DND-41 (cell line): ENCODE measurements at regions not wholly inside any gene's neighbourhood (a gene's known extent, or its start where the extent isn't known, plus 50 kb on each side); places are given as distances from the start of the nearest gene placed in this dataset.

Experiments
- ATAC-seq: fragments of 200-7000 bp; cut with Tn5 transposase; 3 replicates; pipeline ENCODE4 v1.9.1; 2021; ENCODE audit warnings: low read depth; ENCODE audit not compliant: insufficient read depth
- DNase-seq: peaks from one replicate; pipeline ENCODE4 v3.0.0-alpha.2; 2020
- H2AFZ ChIP-seq: 2 replicates; pipeline ENCODE4 v1.6.0; 2012; ENCODE audit warnings: low read depth, low read length
- H3K27ac ChIP-seq: 2 replicates; pipeline ENCODE4 v1.5.1; 2012; ENCODE audit warnings: low read length, inconsistent platforms
- H3K27me3 ChIP-seq: fragments of 200-600 bp; sonication (generic); 2 replicates; pipeline ENCODE4 v1.6.0; 2012; ENCODE audit warnings: low read length, mild to moderate bottlenecking, inconsistent platforms; ENCODE audit not compliant: insufficient read depth, poor library complexity
- H3K36me3 ChIP-seq: 2 replicates; pipeline ENCODE4 v1.5.1; 2012; ENCODE audit warnings: low read length, inconsistent platforms; ENCODE audit not compliant: insufficient read depth
- H3K4me1 ChIP-seq: 2 replicates; pipeline ENCODE4 v1.5.1; 2012; ENCODE audit warnings: mild to moderate bottlenecking, low read length; ENCODE audit not compliant: insufficient read depth
- H3K4me2 ChIP-seq: 2 replicates; pipeline ENCODE4 v1.6.0; 2012; ENCODE audit warnings: mild to moderate bottlenecking, moderate library complexity, low read length, inconsistent platforms; ENCODE audit not compliant: insufficient read depth
- H3K4me3 ChIP-seq, 2 experiments: fragments of 200-600 bp in 1 of 2; shearing (Covaris generic) in 1 of 2; 2 replicates each; pipeline ENCODE4 v1.5.1; 2012 to 2016; ENCODE audit warnings: inconsistent platforms in 2 of 2, low read length in 2 of 2, mild to moderate bottlenecking in 2 of 2, low read depth in 1 of 2, moderate library complexity in 1 of 2
- H3K79me2 ChIP-seq: 2 replicates; pipeline ENCODE4 v1.6.0; 2012; ENCODE audit warnings: low read length, inconsistent platforms; ENCODE audit not compliant: insufficient read depth
- H3K9ac ChIP-seq: 2 replicates; pipeline ENCODE4 v1.6.0; 2012; ENCODE audit warnings: low read depth, mild to moderate bottlenecking, inconsistent platforms, low read length, moderate library complexity
- H3K9me3 ChIP-seq: 2 replicates; pipeline ENCODE4 v1.5.1; 2012; ENCODE audit warnings: low read length, moderate library complexity, mild to moderate bottlenecking, inconsistent platforms; ENCODE audit not compliant: insufficient read depth, severe bottlenecking
- H4K20me1 ChIP-seq: 2 replicates; pipeline ENCODE4 v1.6.0; 2012; ENCODE audit warnings: low read length; ENCODE audit not compliant: insufficient read depth
- CTCF ChIP-seq: IDR thresholded peaks from 2 replicates; pipeline ENCODE4 v1.5.1; 2012; ENCODE audit warnings: borderline replicate concordance, low read length, moderate library complexity, mild to moderate bottlenecking; ENCODE audit not compliant: poor library complexity, severe bottlenecking; ENCODE audit errors: extremely low read depth
- EZH2 ChIP-seq: IDR thresholded peaks from 3 replicates; pipeline ENCODE4 v1.6.1; 2012; ENCODE audit warnings: borderline replicate concordance, low read depth, mild to moderate bottlenecking, moderate library complexity, low read length, inconsistent platforms; ENCODE audit not compliant: severe bottlenecking

GRCh38 chr9:113794721-113795120, 81.4 kb upstream of the ZNF618 start:
- H3K36me3 ChIP-seq: no peaks in the 10 kb centered on the region
- no peaks in the 10 kb centered on the region for H4K20me1 ChIP-seq
- TF ChIP-seq EZH2: no peak
- no peak for TF ChIP-seq CTCF
- ATAC-seq (no peak), DNase-seq (no peak)
- no peaks in the 10 kb centered on the region for H3K27me3 ChIP-seq
- H3K4me3 ChIP-seq: no peak overlapping the region
- no peaks in the 10 kb centered on the region for H3K4me1 ChIP-seq
- H3K27ac ChIP-seq: no peak overlapping the region
- no peak overlapping the region for H3K4me2 ChIP-seq
- H3K9me3 ChIP-seq: no peaks in the 10 kb centered on the region
- no peak overlapping the region for H2AFZ ChIP-seq
- no peaks in the 10 kb centered on the region for H3K79me2 ChIP-seq
- H3K9ac ChIP-seq: no peak overlapping the region

- H3K27me3 ChIP-seq: no peaks in the 10 kb centered on the region
- H3K9me3 ChIP-seq: no peaks in the 10 kb centered on the region
- H4K20me1 ChIP-seq: no peaks in the 10 kb centered on the region
- no peak overlapping the region for H3K4me3 ChIP-seq
- H2AFZ ChIP-seq: no peak overlapping the region
- no peaks in the 10 kb centered on the region for H3K4me1 ChIP-seq
- no peaks in the 10 kb centered on the region for H3K36me3 ChIP-seq
- ATAC-seq (no peak), DNase-seq (no peak)
- no peaks in the 10 kb centered on the region for H3K79me2 ChIP-seq
- no peak for TF ChIP-seq EZH2
- no peak for TF ChIP-seq CTCF
- no peak overlapping the region for H3K27ac ChIP-seq
- H3K9ac ChIP-seq: no peak overlapping the region
- no peak overlapping the region for H3K4me2 ChIP-seq
These were observed 80.2 kb upstream of the ZNF618 start for GRCh38 chr9:113795811-113796392.

GRCh38 chr9:113796646-113797426, 79.3 kb upstream of the ZNF618 start:
- H3K9me3 ChIP-seq: no peaks in the 10 kb centered on the region
- H3K27me3 ChIP-seq: no peaks in the 10 kb centered on the region
- H3K9ac ChIP-seq: no peak overlapping the region
- no peak for TF ChIP-seq CTCF
- TF ChIP-seq EZH2: no peak
- DNase-seq: no peak
- H3K36me3 ChIP-seq: no peaks in the 10 kb centered on the region
- ATAC-seq: no peak
- no peaks in the 10 kb centered on the region for H3K79me2 ChIP-seq
- no peaks in the 10 kb centered on the region for H3K4me1 ChIP-seq
- H3K27ac ChIP-seq: no peak overlapping the region
- H3K4me2 ChIP-seq: no peak overlapping the region
- no peaks in the 10 kb centered on the region for H4K20me1 ChIP-seq
- no peak overlapping the region for H2AFZ ChIP-seq
- H3K4me3 ChIP-seq: no peak overlapping the region
